GM21825 (cell line): ENCODE measurements at regions not wholly inside any gene's neighbourhood (a gene's known extent, or its start where the extent isn't known, plus 50 kb on each side); places are given as distances from the start of the nearest gene placed in this dataset.

Experiments used
- ATAC-seq: cut with Tn5 transposase; IDR thresholded peaks from one replicate; pipeline ENCODE4 v1.9.1; 2021; ENCODE audit warnings: mild to moderate bottlenecking, moderate library complexity; ENCODE audit not compliant: unreplicated experiment

- ATAC-seq: no peak
Measured at GRCh38 chr3:194738254-194739093, 52.8 kb downstream of the FAM43A start.

- no peak for ATAC-seq
Measured at GRCh38 chr3:194739498-194740284, 54.0 kb downstream of the FAM43A start.

GRCh38 chr3:194740859-194741491 is 55.3 kb downstream of the FAM43A start:
- no peak for ATAC-seq

GRCh38 chr3:194741916-194742315 is 56.2 kb downstream of the FAM43A start:
- no peak for ATAC-seq

- ATAC-seq: no peak
Measured at GRCh38 chr3:194744826-194745225, 59.1 kb downstream of the FAM43A start.

- no peak for ATAC-seq
Measured at GRCh38 chr3:194745422-194746184, 59.9 kb downstream of the FAM43A start.

GRCh38 chr3:194748225-194748624 is 62.5 kb downstream of the FAM43A start:
- no peak for ATAC-seq

GRCh38 chr3:194749631-194750490 is 64.2 kb downstream of the FAM43A start:
- no peak for ATAC-seq

GRCh38 chr3:194750491-194750828 is 64.8 kb downstream of the FAM43A start:
- no peak for ATAC-seq

GRCh38 chr3:194755671-194756459 is 70.2 kb downstream of the FAM43A start:
- ATAC-seq: no peak

GRCh38 chr3:194756460-194756779 is 70.7 kb downstream of the FAM43A start:
- no peak for ATAC-seq

- no peak for ATAC-seq
Measured at GRCh38 chr3:194756791-194757325, 71.2 kb downstream of the FAM43A start.

- ATAC-seq: no peak
Measured at GRCh38 chr3:194757647-194758061, 72.0 kb downstream of the FAM43A start.

- ATAC-seq: no peak
Measured at GRCh38 chr3:194758716-194759115, 73.0 kb downstream of the FAM43A start.

GRCh38 chr3:194760494-194761137 is 74.9 kb downstream of the FAM43A start:
- ATAC-seq: no peak

GRCh38 chr3:194761384-194761783 is 75.7 kb downstream of the FAM43A start:
- no peak for ATAC-seq

- no peak for ATAC-seq
Measured at GRCh38 chr3:194766845-194767244, 81.2 kb downstream of the FAM43A start.

- no peak for ATAC-seq
Measured at GRCh38 chr3:194767446-194768207, 81.9 kb downstream of the FAM43A start.
